GM12891 (cell line): ENCODE measurements at regions not wholly inside any gene's neighbourhood (a gene's known extent, or its start where the extent isn't known, plus 50 kb on each side); places are given as distances from the start of the nearest gene placed in this dataset.

Experiments used
- PAX5 ChIP-seq: IDR thresholded peaks from 2 replicates; pipeline ENCODE4 v1.6.1; 2011; ENCODE audit warnings: low read length, moderate library complexity, mild to moderate bottlenecking; ENCODE audit not compliant: insufficient read depth, severe bottlenecking
- POLR2A ChIP-seq: IDR thresholded peaks from 2 replicates; pipeline ENCODE4 v1.6.1; 2011; ENCODE audit warnings: low read depth, low read length, control low read depth
- POLR2AphosphoS5 ChIP-seq: IDR thresholded peaks from 2 replicates; pipeline ENCODE4 v1.6.1; 2011; ENCODE audit warnings: low read depth, low read length, control low read depth
- POU2F2 ChIP-seq: IDR thresholded peaks from 2 replicates; pipeline ENCODE4 v1.6.1; 2011; ENCODE audit warnings: low read depth, mild to moderate bottlenecking, control low read depth, low read length, moderate library complexity
- SPI1 ChIP-seq: IDR thresholded peaks from 2 replicates; pipeline ENCODE4 v1.6.1; 2011; ENCODE audit warnings: low read depth, low read length, control low read depth
- TAF1 ChIP-seq: IDR thresholded peaks from 2 replicates; pipeline ENCODE4 v1.6.1; 2011; ENCODE audit warnings: low read depth, low read length, control low read depth

GRCh38 chr6:144372611-144373594 is 87.8 kb downstream of the UTRN start:
- no peak for TF ChIP-seq POLR2A
- no peak for TF ChIP-seq POLR2AphosphoS5
- no peak for TF ChIP-seq SPI1
- no peak for TF ChIP-seq POU2F2
- no peak for TF ChIP-seq TAF1
- TF ChIP-seq PAX5, result no peak
